ENCODE measurements at regions not wholly inside any gene's neighbourhood (a gene's known extent, or its start where the extent isn't known, plus 50 kb on each side); places are given as distances from the start of the nearest gene placed in this dataset.

- BruUV-seq (replicated peaks) = no TSS peak
- ChIA-PET POLR2A (ENCODE audit: unreplicated experiment) (no interaction called here), CTCF (no interaction called here)
- no peak overlapping the region for H3K27ac ChIP-seq
- no peaks in the 10 kb centered on the region for H4K20me1 ChIP-seq (ENCODE audit: insufficient read depth)
- no peaks in the 10 kb centered on the region for H3K9me2 ChIP-seq (ENCODE audit: insufficient read depth)
- 0 out of 2 replicates have a peak, but pooled peaks cover 6% of the 10 kb centered on the region for H3K27me3 ChIP-seq (ENCODE audit: insufficient read depth, low read depth)
- H3K9me3 ChIP-seq (ENCODE audit: insufficient read depth, low read depth) = no peaks in the 10 kb centered on the region
- no peak for DNase-seq
- H3K4me3 ChIP-seq = no peak overlapping the region
- no peaks in the 10 kb centered on the region for H3F3A ChIP-seq (ENCODE audit: insufficient read depth, low read depth)
- no peaks in the 10 kb centered on the region for H3K36me3 ChIP-seq (ENCODE audit: low read depth)
- H3K79me2 ChIP-seq (ENCODE audit: low read depth) = no peaks in the 10 kb centered on the region
- H3K4me1 ChIP-seq (replicated peaks; ENCODE audit: insufficient read depth) = no peaks in the 10 kb centered on the region
- no peak overlapping the region for H2AFZ ChIP-seq
- no peak overlapping the region for H3K4me2 ChIP-seq
- intact Hi-C loops (cut with micrococcal nuclease; ENCODE audit: unreplicated experiment) = no loop called here
- TF ChIP-seq EZH2 (IDR thresholded peaks at IDR 0.05; ENCODE audit: low read depth) = no peak
- no peak for TF ChIP-seq CTCF (conservative IDR thresholded peaks at IDR 0.05)
Observed at GRCh38 chr20:40575851-40576250, 113.2 kb downstream of the MAFB start.

- no peaks in the 10 kb centered on the region for H3K9me2 ChIP-seq (ENCODE audit: insufficient read depth)
- H3K4me1 ChIP-seq (replicated peaks; ENCODE audit: insufficient read depth) = no peaks in the 10 kb centered on the region
- H3K36me3 ChIP-seq (ENCODE audit: low read depth) = no peaks in the 10 kb centered on the region
- no peaks in the 10 kb centered on the region for H4K20me1 ChIP-seq (ENCODE audit: insufficient read depth)
- H2AFZ ChIP-seq = no peak overlapping the region
- intact Hi-C loops (cut with micrococcal nuclease; ENCODE audit: unreplicated experiment) = no loop called here
- ChIA-PET POLR2A (ENCODE audit: unreplicated experiment) (no interaction called here), CTCF (no interaction called here)
- H3K4me3 ChIP-seq = no peak overlapping the region
- no peaks in the 10 kb centered on the region for H3K9me3 ChIP-seq (ENCODE audit: insufficient read depth, low read depth)
- TF ChIP-seq EZH2 (IDR thresholded peaks at IDR 0.05; ENCODE audit: low read depth) (no peak), CTCF (conservative IDR thresholded peaks at IDR 0.05) (no peak)
- no peak for DNase-seq
- H3K27me3 ChIP-seq (ENCODE audit: insufficient read depth, low read depth) = 0 out of 2 replicates have a peak, but pooled peaks cover under 1% of the 10 kb centered on the region
- no TSS peak for BruUV-seq (replicated peaks)
- no peak overlapping the region for H3K4me2 ChIP-seq
- H3K79me2 ChIP-seq (ENCODE audit: low read depth) = no peaks in the 10 kb centered on the region
- no peaks in the 10 kb centered on the region for H3F3A ChIP-seq (ENCODE audit: insufficient read depth, low read depth)
- H3K27ac ChIP-seq = no peak overlapping the region
Observed at GRCh38 chr20:40572251-40572650, 116.8 kb downstream of the MAFB start.

- H3K36me3 ChIP-seq (ENCODE audit: low read depth) = no peaks in the 10 kb centered on the region
- no peaks in the 10 kb centered on the region for H3K27me3 ChIP-seq (ENCODE audit: insufficient read depth, low read depth)
- H3K9me2 ChIP-seq (ENCODE audit: insufficient read depth) = no peaks in the 10 kb centered on the region
- BruUV-seq (replicated peaks) = no TSS peak
- DNase-seq = no peak
- CTCF ChIA-PET = no interaction called here
- POLR2A ChIA-PET (ENCODE audit: unreplicated experiment) = no interaction called here
- no peak overlapping the region for H3K4me3 ChIP-seq
- no peaks in the 10 kb centered on the region for H3K4me1 ChIP-seq (replicated peaks; ENCODE audit: insufficient read depth)
- H3K4me2 ChIP-seq = no peak overlapping the region
- intact Hi-C loops (cut with micrococcal nuclease; ENCODE audit: unreplicated experiment) = no loop called here
- no peaks in the 10 kb centered on the region for H3K9me3 ChIP-seq (ENCODE audit: insufficient read depth, low read depth)
- no peaks in the 10 kb centered on the region for H3K79me2 ChIP-seq (ENCODE audit: low read depth)
- no peak overlapping the region for H2AFZ ChIP-seq
- no peak overlapping the region for H3K27ac ChIP-seq
- no peaks in the 10 kb centered on the region for H3F3A ChIP-seq (ENCODE audit: insufficient read depth, low read depth)
- H4K20me1 ChIP-seq (ENCODE audit: insufficient read depth) = no peaks in the 10 kb centered on the region
- TF ChIP-seq EZH2 (IDR thresholded peaks at IDR 0.05; ENCODE audit: low read depth) = no peak
- no peak for TF ChIP-seq CTCF (conservative IDR thresholded peaks at IDR 0.05)
Observed at GRCh38 chr20:40571639-40572038, 117.4 kb downstream of the MAFB start.
